SKM-1 treated with dmso at 0.1 percent for 144 hours (cell line): ENCODE measurements at regions not wholly inside any gene's neighbourhood (a gene's known extent, or its start where the extent isn't known, plus 50 kb on each side); places are given as distances from the start of the nearest gene placed in this dataset.

Source experiments
- DNase-seq: peaks from one replicate; lab custom pipeline; 2025; ENCODE audit not compliant: unreplicated experiment; lab: John Stamatoyannopoulos, UW

- no peak for DNase-seq
Observed at GRCh38 chr16:6536411-6536810, 796.2 kb upstream of the RBFOX1 start.

- DNase-seq = no peak
Observed at GRCh38 chr16:6531067-6531466, 801.6 kb upstream of the RBFOX1 start.

GRCh38 chr16:6528217-6528616 lies 804.4 kb upstream of the RBFOX1 start:
- DNase-seq = no peak

- no peak for DNase-seq
Observed at GRCh38 chr16:6527646-6528045, 805.0 kb upstream of the RBFOX1 start.

- no peak for DNase-seq
Observed at GRCh38 chr16:6524501-6524900, 808.1 kb upstream of the RBFOX1 start.

GRCh38 chr16:6517020-6517720 lies 815.5 kb upstream of the RBFOX1 start:
- no peak for DNase-seq

GRCh38 chr16:6512512-6512911 lies 820.1 kb upstream of the RBFOX1 start:
- no peak for DNase-seq

- no peak for DNase-seq
Observed at GRCh38 chr16:6510261-6510660, 822.4 kb upstream of the RBFOX1 start.

GRCh38 chr16:6499413-6499812 lies 833.2 kb upstream of the RBFOX1 start:
- no peak for DNase-seq

GRCh38 chr16:6498858-6499257 lies 833.8 kb upstream of the RBFOX1 start:
- no peak for DNase-seq

GRCh38 chr16:6496996-6497395 lies 835.6 kb upstream of the RBFOX1 start:
- DNase-seq = no peak

GRCh38 chr16:6495486-6496210 lies 837.0 kb upstream of the RBFOX1 start:
- DNase-seq = no peak

- no peak for DNase-seq
Observed at GRCh38 chr16:6494716-6495115, 837.9 kb upstream of the RBFOX1 start.

GRCh38 chr16:6493555-6493954 lies 839.1 kb upstream of the RBFOX1 start:
- no peak for DNase-seq

GRCh38 chr16:6492742-6493141 lies 839.9 kb upstream of the RBFOX1 start:
- DNase-seq = no peak

- no peak for DNase-seq
Observed at GRCh38 chr16:6484935-6485334, 847.7 kb upstream of the RBFOX1 start.

GRCh38 chr16:6484081-6484480 lies 848.6 kb upstream of the RBFOX1 start:
- DNase-seq = no peak

- no peak for DNase-seq
Observed at GRCh38 chr16:6483469-6484033, 849.1 kb upstream of the RBFOX1 start.

- DNase-seq = no peak
Observed at GRCh38 chr16:6482696-6483468, 849.8 kb upstream of the RBFOX1 start.

- DNase-seq = no peak
Observed at GRCh38 chr16:6481894-6482293, 850.8 kb upstream of the RBFOX1 start.

- no peak for DNase-seq
Observed at GRCh38 chr16:6453742-6454141, 878.9 kb upstream of the RBFOX1 start.
